Right atrium auricular region (tissue), 2 donors: ENCODE measurements at regions not wholly inside any gene's neighbourhood (a gene's known extent, or its start where the extent isn't known, plus 50 kb on each side); places are given as distances from the start of the nearest gene placed in this dataset.
"Not testable (repeated sequence)": the region's sequence is repeated elsewhere in the genome, so short reads cannot be mapped to it uniquely, and the experiment has no call there.

Source experiments
- DNase-seq: peaks from one replicate; pipeline ENCODE4 v3.0.0-alpha.2; 2019; ENCODE audit warnings: low spot score
- H3K27ac ChIP-seq, 2 donors: fragments of 200-600 bp; sonication (generic); 1 replicate in 1 of 2; 2 replicates in 1 of 2; pipeline ENCODE4 v1.5.1; 2016 to 2019
- H3K27me3 ChIP-seq, 2 donors: fragments of 200-600 bp; sonication (generic); one replicate each; pipeline versions ENCODE4 v1.5.1 to v1.6.0; 2017 to 2019
- H3K36me3 ChIP-seq: fragments of 200-600 bp; sonication (generic); one replicate; pipeline ENCODE4 v1.5.1; 2016
- H3K4me1 ChIP-seq, 2 donors: fragments of 200-600 bp; sonication (generic); one replicate each; pipeline versions ENCODE4 v1.5.1 to v1.6.0; 2017 to 2019
- H3K4me3 ChIP-seq, 2 donors: fragments of 200-600 bp; sonication (generic); 1 replicate in 1 of 2; 2 replicates in 1 of 2; pipeline ENCODE4 v1.5.1; 2017 to 2019; ENCODE audit warnings: mild to moderate bottlenecking in 1 of 2, moderate library complexity in 1 of 2
- H3K9me3 ChIP-seq, 2 donors: fragments of 200-600 bp; sonication (generic); one replicate each; pipeline ENCODE4 v1.5.1; 2019
- CTCF ChIP-seq, 2 donors: fragments of 200-600 bp; sonication (generic); IDR thresholded peaks; one replicate each; pipeline ENCODE4 v1.5.1; 2019; ENCODE audit warnings: antibody characterized with exemption in 2 of 2

GRCh38 chr12:68480526-68480925 lies 130.2 kb upstream of the RAP1B start:
- Histone ChIP-seq H3K27me3 (no peaks in the 10 kb centered on the region), H3K36me3 (no peaks in the 10 kb centered on the region), H3K27ac (no peak overlapping the region), H3K4me1 (no peaks in the 10 kb centered on the region), H3K4me3 (no peak overlapping the region), H3K9me3 (no peaks in the 10 kb centered on the region)
- TF ChIP-seq CTCF (IDR thresholded peaks at IDR 0.05), result no peak
- no peak for DNase-seq

- no peak for TF ChIP-seq CTCF (IDR thresholded peaks at IDR 0.05)
- DNase-seq, result no peak
- no peak overlapping the region for H3K27ac ChIP-seq
- H3K4me1 ChIP-seq, result no peaks in the 10 kb centered on the region
- no peaks in the 10 kb centered on the region for H3K9me3 ChIP-seq
- H3K36me3 ChIP-seq, result no peaks in the 10 kb centered on the region
- H3K27me3 ChIP-seq, result no peaks in the 10 kb centered on the region
- no peak overlapping the region for H3K4me3 ChIP-seq
These were observed 129.3 kb upstream of the RAP1B start for GRCh38 chr12:68481181-68481941.

GRCh38 chr12:68482014-68482413 lies 128.7 kb upstream of the RAP1B start:
- Histone ChIP-seq H3K9me3 (no peaks in the 10 kb centered on the region), H3K36me3 (no peaks in the 10 kb centered on the region), H3K4me3 (no peak overlapping the region), H3K27me3 (no peaks in the 10 kb centered on the region), H3K27ac (no peak overlapping the region), H3K4me1 (no peaks in the 10 kb centered on the region)
- TF ChIP-seq CTCF (IDR thresholded peaks at IDR 0.05), result no peak
- no peak for DNase-seq

GRCh38 chr12:68482660-68483059 lies 128.0 kb upstream of the RAP1B start:
- TF ChIP-seq CTCF (IDR thresholded peaks at IDR 0.05), result no peak
- no peak for DNase-seq
- no peak overlapping the region for H3K27ac ChIP-seq
- no peaks in the 10 kb centered on the region for H3K9me3 ChIP-seq
- H3K4me3 ChIP-seq, result no peak overlapping the region
- H3K27me3 ChIP-seq, result no peaks in the 10 kb centered on the region
- H3K36me3 ChIP-seq, result no peaks in the 10 kb centered on the region
- H3K4me1 ChIP-seq, result no peaks in the 10 kb centered on the region

- Histone ChIP-seq H3K4me1 (no peaks in the 10 kb centered on the region), H3K36me3 (no peaks in the 10 kb centered on the region), H3K27me3 (no peaks in the 10 kb centered on the region), H3K27ac (no peak overlapping the region), H3K9me3 (no peaks in the 10 kb centered on the region), H3K4me3 (no peak overlapping the region)
- no peak for TF ChIP-seq CTCF (IDR thresholded peaks at IDR 0.05)
- DNase-seq, result no peak
These were observed 126.9 kb upstream of the RAP1B start for GRCh38 chr12:68483592-68484383.

GRCh38 chr12:68484578-68484977 lies 126.1 kb upstream of the RAP1B start:
- not testable (repeated sequence) for DNase-seq, H3K4me3 ChIP-seq, H3K27ac ChIP-seq, H3K4me1 ChIP-seq, H3K36me3 ChIP-seq, H3K27me3 ChIP-seq, H3K9me3 ChIP-seq

GRCh38 chr12:68486449-68486848 lies 124.2 kb upstream of the RAP1B start:
- H3K4me3 ChIP-seq, H3K27me3 ChIP-seq, H3K4me1 ChIP-seq, H3K27ac ChIP-seq, DNase-seq, H3K9me3 ChIP-seq, H3K36me3 ChIP-seq: not testable (repeated sequence)
